ENCODE measurements at regions not wholly inside any gene's neighbourhood (a gene's known extent, or its start where the extent isn't known, plus 50 kb on each side); places are given as distances from the start of the nearest gene placed in this dataset.

DNA sequence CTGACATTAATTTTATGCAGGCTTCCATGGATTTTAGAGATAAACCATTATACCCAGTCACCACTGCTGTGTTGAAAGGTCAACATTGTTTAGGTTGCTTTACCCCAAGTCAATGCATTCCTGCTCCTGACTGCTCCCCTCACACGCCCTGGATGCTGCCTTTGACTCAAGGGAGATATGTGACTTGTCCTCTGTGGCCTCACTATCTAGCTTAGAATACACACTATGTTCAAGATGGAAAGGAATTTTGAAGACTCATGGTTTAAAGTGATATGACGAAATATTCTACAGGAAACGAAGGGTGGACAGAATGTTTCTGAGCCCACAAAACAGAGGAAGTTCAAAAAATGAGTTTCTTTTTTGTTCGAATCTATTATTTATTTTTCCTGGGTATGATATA lies 170.4 kb upstream of the NR5A2 start:
- DNase-seq (ENCODE audit: low read depth) = no peak

DNA sequence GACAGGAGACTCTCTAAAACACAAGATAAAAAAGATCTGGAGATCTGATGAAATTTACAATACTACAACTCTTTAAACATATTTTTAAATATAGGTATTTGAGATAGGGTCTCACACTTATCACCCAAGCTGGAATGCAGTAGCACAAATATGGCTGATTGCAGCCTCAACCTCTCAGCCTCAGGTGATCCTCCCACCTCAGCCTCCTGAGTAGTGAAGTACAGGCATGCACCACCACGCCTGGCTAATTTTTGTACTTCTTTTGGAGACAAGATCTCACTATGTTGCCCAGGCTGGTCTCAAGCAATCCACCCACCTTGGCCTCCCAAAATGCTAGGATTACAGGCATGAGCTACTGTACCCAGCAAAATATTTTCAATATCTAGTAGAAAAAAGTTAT lies 170.0 kb upstream of the NR5A2 start:
- no peak for DNase-seq (ENCODE audit: low read depth)

- no peak for DNase-seq (ENCODE audit: low read depth)
Measured at GRCh38 chr1:199858171-199858570, 169.3 kb upstream of the NR5A2 start.

GRCh38 chr1:199858856-199859255 lies 168.7 kb upstream of the NR5A2 start:
- no peak for DNase-seq (ENCODE audit: low read depth)

DNA sequence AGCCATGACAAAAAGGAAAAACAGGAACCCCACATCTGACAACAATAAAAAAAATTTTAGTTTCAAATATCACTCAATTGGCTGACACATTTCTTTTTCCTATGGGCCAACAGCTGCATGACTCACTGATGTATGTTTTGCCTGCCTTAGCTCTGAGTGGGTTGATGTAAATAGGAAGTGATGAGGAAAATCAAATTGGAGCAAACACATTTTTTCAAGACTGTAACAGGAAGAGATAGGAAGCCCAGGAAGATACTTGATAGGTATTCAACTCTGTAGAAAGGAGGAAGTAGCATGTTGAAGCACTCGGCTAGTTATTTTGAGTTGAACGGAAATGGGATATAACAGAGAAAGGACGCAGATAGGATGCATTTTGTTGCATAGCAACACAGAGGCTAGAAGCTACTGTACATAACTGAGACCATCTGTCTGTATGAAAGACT lies 168.0 kb upstream of the NR5A2 start:
- DNase-seq (ENCODE audit: low read depth) = no peak

DNA sequence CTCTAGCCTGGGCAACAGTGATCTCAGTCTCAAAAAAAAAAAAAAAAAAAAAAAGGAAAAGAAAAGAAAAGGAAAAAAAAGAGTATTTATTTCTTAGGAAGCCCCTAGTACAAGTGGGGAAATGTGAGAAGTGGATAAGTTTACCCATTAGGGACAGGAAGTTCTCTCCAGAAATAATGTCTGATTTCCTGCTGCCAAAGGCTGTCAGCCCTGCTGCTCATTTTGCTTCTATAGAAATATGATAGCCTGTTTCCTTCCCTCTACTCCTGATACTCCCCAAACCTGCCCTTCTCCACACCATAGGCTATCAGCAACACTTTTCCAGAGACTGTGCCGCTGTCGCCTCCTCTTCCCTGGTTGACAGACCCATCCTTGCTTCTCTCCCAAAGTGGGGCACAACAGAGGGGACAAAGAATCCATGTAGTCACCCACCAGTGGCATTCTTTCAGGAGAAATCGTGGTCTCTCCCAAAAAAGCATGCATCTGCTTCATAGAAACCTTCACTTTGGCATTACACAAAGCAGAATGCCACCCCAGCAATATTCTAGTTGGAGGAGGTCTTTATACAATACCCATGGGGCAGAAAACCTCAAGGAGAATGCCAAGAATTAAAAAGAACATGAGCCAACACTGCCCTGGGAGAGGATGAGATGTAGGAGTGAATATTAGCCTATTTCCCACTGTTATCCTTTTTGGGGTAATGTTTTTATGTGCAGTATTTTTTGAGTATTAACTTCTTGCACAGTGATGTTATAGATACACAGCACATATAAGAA lies 166.3 kb upstream of the NR5A2 start:
- no peak for DNase-seq (ENCODE audit: low read depth)

DNA sequence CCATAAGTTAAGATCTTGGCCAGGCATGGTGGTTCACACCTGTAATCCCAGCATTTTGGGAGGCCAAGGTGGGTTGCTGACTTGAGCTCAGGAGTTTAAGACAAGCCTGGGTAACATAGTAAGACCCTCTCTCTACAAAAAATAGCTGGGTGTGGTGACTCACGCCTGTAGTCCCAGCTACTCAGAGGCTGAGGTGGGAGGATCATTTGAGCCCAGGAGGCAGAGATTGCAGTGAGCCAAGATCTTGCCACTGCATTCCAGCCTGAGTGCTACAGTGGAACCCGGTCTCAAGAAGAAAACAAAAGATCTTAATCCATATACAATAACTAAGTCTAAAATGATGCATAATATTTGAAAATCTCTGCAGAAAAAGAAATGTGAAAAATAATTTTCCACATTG lies 165.5 kb upstream of the NR5A2 start:
- no peak for DNase-seq (ENCODE audit: low read depth)

DNA sequence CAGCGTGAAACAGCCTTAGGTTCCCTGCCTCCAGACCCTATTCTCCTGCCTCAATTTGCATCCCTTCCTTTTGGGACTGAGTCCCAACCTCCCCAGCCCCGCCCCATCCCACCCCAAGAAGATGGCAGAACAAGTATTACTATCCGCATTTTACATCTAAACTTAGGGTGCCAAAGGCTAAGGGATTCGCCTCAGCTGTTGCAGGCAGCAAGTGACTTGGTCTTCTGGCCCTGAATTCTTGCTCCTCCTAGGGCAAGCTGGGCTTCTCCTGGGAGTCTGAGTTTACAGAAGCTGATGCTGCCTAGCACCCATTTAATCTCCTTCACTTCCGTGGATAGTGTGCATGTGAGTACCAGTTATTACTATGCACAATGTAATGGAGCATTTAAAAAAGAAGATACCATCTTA lies 161.3 kb upstream of the NR5A2 start:
- no peak for DNase-seq (ENCODE audit: low read depth)

GRCh38 chr1:199867601-199868000 lies 159.9 kb upstream of the NR5A2 start:
- DNase-seq (ENCODE audit: low read depth) = no peak

DNA sequence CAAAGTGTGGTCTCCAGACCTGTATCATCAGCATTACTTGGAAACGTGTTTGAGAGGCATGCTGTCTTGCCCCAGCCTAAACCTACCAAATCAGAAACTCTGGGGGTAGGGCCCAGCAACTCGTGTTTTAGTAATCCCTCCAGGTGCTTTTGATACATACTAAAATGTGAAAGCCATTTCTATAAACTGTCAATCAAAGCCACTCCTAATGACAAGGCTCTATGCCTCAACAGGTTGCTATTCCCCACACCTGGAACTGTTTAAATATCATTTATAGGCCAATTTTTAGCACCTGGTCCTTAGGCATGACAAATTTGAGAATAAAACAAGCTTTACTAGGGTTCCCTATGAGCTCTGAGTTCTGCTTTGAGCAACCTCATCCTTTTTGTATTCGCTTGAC lies 158.7 kb upstream of the NR5A2 start:
- DNase-seq (ENCODE audit: low read depth) = no peak

GRCh38 chr1:199875337-199875736 lies 152.2 kb upstream of the NR5A2 start:
- no peak for DNase-seq (ENCODE audit: low read depth)

DNA sequence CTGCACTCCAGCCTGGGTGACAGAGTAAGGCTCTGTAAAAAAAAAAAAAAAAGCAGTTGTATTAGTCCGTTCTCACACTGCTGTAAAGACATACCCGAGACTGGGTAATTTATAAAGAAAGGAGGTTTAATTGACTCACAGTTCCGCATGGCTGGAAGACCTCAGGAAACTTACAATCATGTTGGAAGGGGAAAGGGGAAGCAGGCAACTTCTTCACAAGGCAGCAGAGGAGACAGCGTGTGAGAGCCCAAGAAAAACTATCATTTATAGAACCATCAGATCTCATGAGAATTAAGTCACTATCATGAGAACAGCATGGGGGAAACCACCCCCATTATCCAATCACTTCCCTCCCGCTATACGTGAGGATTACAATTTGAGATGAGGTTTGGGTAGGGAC lies 151.7 kb upstream of the NR5A2 start:
- DNase-seq (ENCODE audit: low read depth) = no peak

- no peak for DNase-seq (ENCODE audit: low read depth)
Measured at GRCh38 chr1:199877526-199878384, 149.8 kb upstream of the NR5A2 start.

DNA sequence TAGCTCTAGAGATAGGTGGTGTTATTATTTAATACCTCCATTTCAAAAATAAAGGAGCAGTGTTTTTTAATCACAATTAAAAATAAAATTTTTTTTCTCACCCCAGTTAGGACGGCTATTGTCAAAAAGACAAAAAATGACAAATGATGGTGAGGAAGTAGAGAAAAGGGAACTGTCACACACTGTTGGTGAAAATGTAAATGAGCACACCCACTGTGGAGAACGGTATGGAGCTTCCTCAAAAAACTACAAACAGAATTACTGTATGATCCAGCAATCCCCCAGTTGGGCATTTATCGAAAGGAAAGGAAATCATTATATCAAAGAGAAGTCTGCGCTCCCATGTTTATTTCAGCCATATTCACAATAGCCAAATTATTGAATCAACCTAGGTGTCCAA lies 148.7 kb upstream of the NR5A2 start:
- DNase-seq (ENCODE audit: low read depth) = no peak

DNA sequence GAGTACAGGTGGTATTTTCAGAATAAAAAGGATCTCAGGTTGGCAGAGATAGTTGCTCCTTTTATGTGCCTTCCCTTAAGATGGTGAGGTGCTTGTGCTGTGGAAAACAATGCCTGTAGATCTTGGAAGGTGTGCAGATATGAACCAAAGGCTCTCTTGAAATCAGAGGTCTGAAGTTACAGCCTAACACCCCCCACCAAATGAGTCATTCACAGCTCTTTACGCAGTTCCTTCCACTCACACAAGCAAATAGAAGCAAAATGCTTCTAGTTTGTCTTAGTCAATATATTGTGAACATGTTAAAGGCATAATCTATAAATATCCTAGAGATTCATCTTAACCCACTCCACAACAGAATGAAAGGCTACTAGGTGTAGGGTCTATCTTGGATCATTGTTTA lies 128.9 kb upstream of the NR5A2 start:
- no peak for DNase-seq (ENCODE audit: low read depth)

GRCh38 chr1:199901341-199901740 lies 126.2 kb upstream of the NR5A2 start:
- DNase-seq (ENCODE audit: low read depth) = no peak

- no peak for DNase-seq (ENCODE audit: low read depth)
Measured at GRCh38 chr1:199907361-199907760, 120.1 kb upstream of the NR5A2 start.

GRCh38 chr1:199909137-199909536 lies 118.4 kb upstream of the NR5A2 start:
- no peak for DNase-seq (ENCODE audit: low read depth)

- DNase-seq (ENCODE audit: low read depth) = no peak
Measured at GRCh38 chr1:199913318-199913717, 114.2 kb upstream of the NR5A2 start.

GRCh38 chr1:199914546-199914945 lies 113.0 kb upstream of the NR5A2 start:
- DNase-seq (ENCODE audit: low read depth) = no peak

DNA sequence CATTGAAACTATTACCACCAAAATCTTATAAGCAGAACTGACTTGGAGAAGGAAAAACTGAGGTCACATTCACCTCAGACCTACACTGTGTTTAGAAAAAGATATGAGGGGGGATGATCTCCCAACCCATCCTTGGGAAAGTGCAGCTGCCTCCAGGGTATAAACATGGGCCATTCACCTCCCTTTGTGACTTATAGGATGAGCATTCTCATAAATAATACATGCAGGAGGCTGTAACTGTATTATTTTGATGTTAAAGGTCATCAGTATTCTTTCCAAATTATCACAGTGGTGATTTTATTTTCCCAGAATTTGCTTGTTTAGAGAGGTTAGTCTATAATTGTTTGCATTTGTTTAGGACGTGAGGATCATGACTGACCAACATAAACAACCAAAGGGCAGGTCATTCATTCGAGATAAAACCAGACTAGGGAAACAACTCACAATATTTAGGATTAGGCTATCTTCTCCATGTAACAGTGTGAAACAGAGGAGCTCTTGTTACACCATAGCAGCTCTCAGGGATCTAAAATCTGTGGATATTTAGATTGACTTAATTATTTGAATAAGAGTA lies 109.2 kb upstream of the NR5A2 start:
- no peak for DNase-seq (ENCODE audit: low read depth)

DNA sequence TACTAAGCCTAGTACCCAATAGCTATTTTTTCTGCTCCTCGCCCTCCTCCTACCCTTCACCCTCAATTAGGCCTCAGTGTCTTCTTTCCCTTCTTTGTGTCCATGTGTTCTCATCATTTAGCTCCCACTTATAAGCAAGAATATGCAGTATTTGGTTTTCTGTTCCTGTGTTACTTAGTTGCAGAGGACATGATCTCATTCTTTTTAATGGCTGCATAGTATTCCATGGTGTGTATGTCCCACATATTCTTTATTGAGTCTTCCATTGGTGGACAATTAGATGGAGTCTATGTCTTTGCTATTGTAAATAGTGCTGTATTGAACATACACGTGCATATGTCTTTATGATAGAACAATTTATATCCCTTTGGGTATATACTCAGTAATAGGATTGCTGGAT lies 106.9 kb upstream of the NR5A2 start:
- DNase-seq (ENCODE audit: low read depth) = no peak

GRCh38 chr1:199929556-199929955 lies 98.0 kb upstream of the NR5A2 start:
- DNase-seq (ENCODE audit: low read depth) = no peak
